Activated CD4-positive, alpha-beta memory T cell treated with anti-CD3 and anti-CD28 coated beads for 36 hours (primary cell): ENCODE measurements at regions not wholly inside any gene's neighbourhood (a gene's known extent, or its start where the extent isn't known, plus 50 kb on each side); places are given as distances from the start of the nearest gene placed in this dataset.

ENCODE experiments used
- CTCF ChIA-PET: fragments of 350-600 bp; sonication (Branson Sonifier 250); formaldehyde crosslinking; loops from one replicate; lab custom pipeline; 2021; ENCODE audit warnings: antibody characterized with exemption, inconsistent platforms; lab: Charles Lee
- POLR2A ChIA-PET: fragments of 350-600 bp; sonication (Branson Sonifier 250); formaldehyde crosslinking; loops from one replicate; lab custom pipeline; 2021; ENCODE audit warnings: antibody characterized with exemption; lab: Charles Lee
- DNase-seq: peaks from one replicate; pipeline ENCODE4 v3.0.0-alpha.2; 2020
- H3K27ac Mint-ChIP-seq: one replicate; pipeline ENCODE4 v1.8.0; 2021; ENCODE audit warnings: mixed read lengths
- H3K27me3 Mint-ChIP-seq: one replicate; pipeline ENCODE4 v1.8.0; 2021; ENCODE audit warnings: mixed read lengths
- H3K36me3 Mint-ChIP-seq: one replicate; pipeline ENCODE4 v1.8.0; 2021; ENCODE audit warnings: mixed read lengths
- H3K4me1 Mint-ChIP-seq: one replicate; pipeline ENCODE4 v1.8.0; 2021; ENCODE audit warnings: low read depth, mixed read lengths
- H3K4me3 Mint-ChIP-seq: one replicate; pipeline ENCODE4 v1.8.0; 2021; ENCODE audit warnings: mild to moderate bottlenecking, mixed read lengths
- H3K9me3 Mint-ChIP-seq: one replicate; pipeline ENCODE4 v1.8.0; 2021; ENCODE audit warnings: mixed read lengths
- intact Hi-C: fragments of 100-400 bp; cut with micrococcal nuclease; formaldehyde crosslinking; loops from one replicate; pipeline ENCODE4 v1.15.1; 2023

DNA sequence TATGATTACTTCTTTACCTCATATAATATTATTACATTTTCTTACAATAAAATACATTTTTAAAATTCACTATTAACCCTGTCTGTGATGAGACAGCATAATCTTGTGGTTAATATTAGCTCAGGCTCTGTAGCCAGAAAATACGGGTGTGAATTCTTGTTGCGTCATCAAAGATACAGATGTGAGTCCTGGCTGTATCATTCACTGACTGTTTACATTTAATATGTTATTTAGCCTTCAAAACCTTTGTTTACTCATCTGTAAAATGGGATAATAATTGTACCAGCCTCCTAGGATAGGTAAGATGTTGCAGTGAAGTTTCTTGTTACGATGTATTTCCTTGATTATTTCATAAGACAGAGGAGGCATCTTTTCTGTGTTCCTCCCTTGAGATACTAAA, 184.7 kb upstream of the PRPS1L1 start:
- no peak for DNase-seq
- Mint-ChIP-seq H3K4me1 (no peaks in the 10 kb centered on the region), H3K27ac (no peak overlapping the region), H3K36me3 (no peaks in the 10 kb centered on the region), H3K4me3 (no peak overlapping the region), H3K27me3 (peaks cover 4% of the 10 kb centered on the region), H3K9me3 (no peaks in the 10 kb centered on the region)
- POLR2A ChIA-PET, result no interaction called here
- intact Hi-C loops, result no loop called here
- CTCF ChIA-PET, result no interaction called here

DNA sequence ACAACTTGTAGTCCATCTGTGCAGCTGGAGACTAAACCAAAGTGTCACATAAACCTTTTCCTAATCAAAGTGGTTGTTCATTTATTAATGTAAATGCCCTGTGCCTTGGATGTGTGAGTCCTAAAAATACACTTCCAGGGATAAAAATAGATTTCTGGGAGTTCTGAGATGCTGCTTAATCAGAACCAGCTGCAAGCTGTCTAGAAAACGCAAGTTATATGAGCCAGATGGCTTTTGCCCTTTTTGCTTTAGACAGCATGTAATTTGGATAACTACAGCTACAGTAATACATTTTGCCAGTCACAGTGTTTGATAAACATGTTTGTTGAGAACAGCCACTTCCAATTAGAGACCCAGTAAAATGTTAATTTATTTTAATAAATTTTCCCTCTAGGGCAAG, 185.1 kb upstream of the PRPS1L1 start:
- intact Hi-C loops, result no loop called here
- no peak overlapping the region for H3K4me3 Mint-ChIP-seq
- DNase-seq, result no peak
- H3K36me3 Mint-ChIP-seq, result no peaks in the 10 kb centered on the region
- no peaks in the 10 kb centered on the region for H3K4me1 Mint-ChIP-seq
- ChIA-PET POLR2A (no interaction called here), CTCF (no interaction called here)
- H3K27me3 Mint-ChIP-seq, result peaks cover 4% of the 10 kb centered on the region
- H3K9me3 Mint-ChIP-seq, result no peaks in the 10 kb centered on the region
- H3K27ac Mint-ChIP-seq, result no peak overlapping the region

GRCh38 chr7:18213652-18214051, 186.0 kb upstream of the PRPS1L1 start:
- intact Hi-C loops, result no loop called here
- CTCF ChIA-PET, result interaction anchor here (1.7 kb wide), 1 partner anchor 444 kb away, joined by 4 read pairs; no protein-coding TSS in a partner anchor

DNA sequence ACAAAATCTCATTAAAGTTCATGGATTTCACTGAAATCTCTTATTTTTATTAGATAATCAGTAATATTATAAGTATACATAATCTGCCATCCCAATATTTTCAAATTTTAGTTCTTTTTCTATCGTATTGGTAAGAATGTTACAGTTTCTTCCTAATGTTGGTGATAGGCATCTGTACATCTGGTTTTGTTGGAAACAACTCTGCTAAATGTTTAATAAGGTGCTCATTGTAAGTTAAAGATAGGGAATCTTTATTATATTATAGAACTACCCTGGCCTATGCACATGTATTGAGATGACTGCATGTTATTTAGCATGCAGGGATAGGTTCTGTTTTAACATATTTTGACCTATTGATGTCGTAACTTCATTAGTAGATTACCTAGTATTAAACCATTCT, 188.6 kb upstream of the PRPS1L1 start:
- ChIA-PET CTCF (interaction anchor here (0.6 kb wide), 1 partner anchor 58 kb away, joined by 3 read pairs; no protein-coding TSS in a partner anchor), POLR2A (no interaction called here)
- H3K9me3 Mint-ChIP-seq, result no peaks in the 10 kb centered on the region

More at GRCh38 chr7:18213652-18214051, 186.0 kb upstream of the PRPS1L1 start:
- POLR2A ChIA-PET, result no interaction called here
- no peak for DNase-seq
- H3K27ac Mint-ChIP-seq, result no peak overlapping the region
- no peak overlapping the region for H3K4me3 Mint-ChIP-seq
- no peaks in the 10 kb centered on the region for H3K9me3 Mint-ChIP-seq
- no peaks in the 10 kb centered on the region for H3K36me3 Mint-ChIP-seq
- no peaks in the 10 kb centered on the region for H3K4me1 Mint-ChIP-seq
- peaks cover 4% of the 10 kb centered on the region for H3K27me3 Mint-ChIP-seq

DNA sequence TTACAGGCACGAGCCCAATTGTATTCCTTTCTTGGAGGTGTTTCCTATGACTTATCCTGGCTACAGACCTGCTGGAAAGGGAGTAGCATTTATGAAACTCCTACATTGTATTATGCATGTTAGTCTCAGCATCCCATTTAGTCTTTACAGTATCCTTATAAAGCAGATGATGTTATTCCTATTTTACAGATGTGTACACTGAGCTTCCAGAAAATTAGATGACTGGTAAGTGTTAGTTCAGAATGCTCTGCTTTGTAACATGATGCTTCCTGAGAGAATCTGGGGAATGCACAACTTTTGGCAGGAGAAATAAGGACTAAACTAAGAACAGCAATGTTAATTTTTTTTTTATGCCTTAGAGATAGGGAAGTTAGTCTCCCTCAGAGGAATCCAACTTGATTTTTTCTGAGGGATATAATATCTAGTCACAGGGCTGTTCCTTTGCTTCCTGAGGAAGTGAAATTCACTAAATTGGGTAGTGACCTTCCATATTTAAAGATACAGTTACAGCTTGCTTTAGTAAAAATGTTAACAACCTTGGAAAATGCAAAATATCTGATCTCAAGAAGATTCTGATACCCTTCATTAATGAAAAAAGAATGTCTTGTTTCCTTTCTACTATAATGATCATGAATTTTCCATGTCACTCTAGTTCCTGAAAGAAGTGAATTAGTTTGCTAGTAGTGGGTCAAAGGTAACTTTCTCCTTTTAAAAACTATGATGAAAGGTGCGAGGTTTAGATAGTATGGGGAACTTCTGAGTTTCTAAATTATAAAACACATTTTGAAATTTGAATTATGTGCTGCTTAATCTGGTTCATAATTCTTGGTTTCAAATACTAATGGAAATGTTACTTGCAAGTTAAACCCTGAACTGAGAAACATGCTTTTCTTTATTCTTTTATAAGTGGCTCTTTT, 194.0 kb upstream of the PRPS1L1 start:
- no peaks in the 10 kb centered on the region for H3K9me3 Mint-ChIP-seq
- H3K4me1 Mint-ChIP-seq, result no peaks in the 10 kb centered on the region
- CTCF ChIA-PET, result no interaction called here
- POLR2A ChIA-PET, result no interaction called here
- no peaks in the 10 kb centered on the region for H3K27me3 Mint-ChIP-seq
- H3K27ac Mint-ChIP-seq, result no peak overlapping the region
- no peak overlapping the region for H3K4me3 Mint-ChIP-seq
- no peaks in the 10 kb centered on the region for H3K36me3 Mint-ChIP-seq
- intact Hi-C loops, result no loop called here
- DNase-seq, result no peak

More for the DNA sequence above, 188.6 kb upstream of the PRPS1L1 start:
- Mint-ChIP-seq H3K4me3 (no peak overlapping the region), H3K4me1 (no peaks in the 10 kb centered on the region), H3K27ac (no peak overlapping the region), H3K36me3 (no peaks in the 10 kb centered on the region), H3K27me3 (peaks cover 4% of the 10 kb centered on the region)
- intact Hi-C loops, result no loop called here
- DNase-seq, result no peak

- CTCF ChIA-PET, result no interaction called here
- no peaks in the 10 kb centered on the region for H3K4me1 Mint-ChIP-seq
- POLR2A ChIA-PET, result no interaction called here
- no peak for DNase-seq
- H3K9me3 Mint-ChIP-seq, result no peaks in the 10 kb centered on the region
- H3K27me3 Mint-ChIP-seq, result peaks cover 2% of the 10 kb centered on the region
- H3K4me3 Mint-ChIP-seq, result no peak overlapping the region
- H3K36me3 Mint-ChIP-seq, result no peaks in the 10 kb centered on the region
- intact Hi-C loops, result no loop called here
- no peak overlapping the region for H3K27ac Mint-ChIP-seq
These were observed 195.0 kb upstream of the PRPS1L1 start for GRCh38 chr7:18222636-18223035.

DNA sequence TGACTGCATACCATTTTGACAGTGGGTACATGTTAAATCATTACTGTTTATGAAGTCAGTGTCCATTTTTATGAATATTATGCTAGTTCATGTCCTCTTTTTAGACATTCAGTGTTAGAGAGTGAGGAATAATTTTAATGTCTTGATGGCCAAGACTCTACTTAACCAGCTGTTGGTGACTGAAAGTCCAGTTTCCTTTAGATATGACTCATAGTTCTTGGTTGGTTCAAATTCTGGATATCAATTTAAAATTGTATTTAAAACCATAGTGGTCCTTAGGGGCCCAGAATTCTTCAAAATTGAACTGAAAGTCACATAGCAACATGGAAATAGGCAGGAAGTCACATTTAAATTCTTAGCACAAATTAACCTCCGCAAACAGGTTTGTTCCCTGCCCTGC, 196.5 kb upstream of the PRPS1L1 start:
- ChIA-PET CTCF (no interaction called here), POLR2A (no interaction called here)
- H3K4me1 Mint-ChIP-seq, result no peaks in the 10 kb centered on the region
- intact Hi-C loops, result no loop called here
- no peaks in the 10 kb centered on the region for H3K9me3 Mint-ChIP-seq
- DNase-seq, result no peak
- no peaks in the 10 kb centered on the region for H3K36me3 Mint-ChIP-seq
- H3K27me3 Mint-ChIP-seq, result peaks cover 2% of the 10 kb centered on the region
- no peak overlapping the region for H3K27ac Mint-ChIP-seq
- H3K4me3 Mint-ChIP-seq, result no peak overlapping the region

DNA sequence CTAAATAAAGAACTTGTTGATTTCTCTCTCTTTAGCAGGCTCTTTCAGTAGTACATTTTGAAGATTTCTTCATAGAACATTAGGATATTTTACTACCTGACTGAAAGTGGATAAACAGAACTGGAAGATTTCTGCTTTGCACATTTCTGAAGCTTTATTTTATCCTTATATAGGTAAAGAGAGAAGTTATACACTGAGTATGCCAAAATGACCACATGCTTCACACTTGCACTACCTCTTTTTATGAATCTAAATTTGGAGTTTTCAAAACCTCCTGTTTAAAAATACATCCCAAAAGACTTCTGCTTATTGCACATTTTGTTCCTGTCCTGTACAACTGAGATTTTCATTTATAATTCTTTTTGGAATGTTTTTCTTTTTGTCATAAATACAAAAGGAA, 197.4 kb upstream of the PRPS1L1 start:
- H3K27me3 Mint-ChIP-seq, result peaks cover 2% of the 10 kb centered on the region
- POLR2A ChIA-PET, result no interaction called here
- no peaks in the 10 kb centered on the region for H3K9me3 Mint-ChIP-seq
- H3K36me3 Mint-ChIP-seq, result no peaks in the 10 kb centered on the region
- H3K4me1 Mint-ChIP-seq, result no peaks in the 10 kb centered on the region
- CTCF ChIA-PET, result no interaction called here
- no peak overlapping the region for H3K27ac Mint-ChIP-seq
- no peak for DNase-seq
- no peak overlapping the region for H3K4me3 Mint-ChIP-seq
- intact Hi-C loops, result no loop called here

GRCh38 chr7:18226598-18226997, 199.0 kb upstream of the PRPS1L1 start:
- no peak for DNase-seq
- Mint-ChIP-seq H3K36me3 (no peaks in the 10 kb centered on the region), H3K9me3 (no peaks in the 10 kb centered on the region), H3K4me1 (no peaks in the 10 kb centered on the region), H3K27me3 (peaks cover 2% of the 10 kb centered on the region), H3K4me3 (no peak overlapping the region), H3K27ac (no peak overlapping the region)
- ChIA-PET CTCF (no interaction called here), POLR2A (no interaction called here)
- intact Hi-C loops, result no loop called here

DNA sequence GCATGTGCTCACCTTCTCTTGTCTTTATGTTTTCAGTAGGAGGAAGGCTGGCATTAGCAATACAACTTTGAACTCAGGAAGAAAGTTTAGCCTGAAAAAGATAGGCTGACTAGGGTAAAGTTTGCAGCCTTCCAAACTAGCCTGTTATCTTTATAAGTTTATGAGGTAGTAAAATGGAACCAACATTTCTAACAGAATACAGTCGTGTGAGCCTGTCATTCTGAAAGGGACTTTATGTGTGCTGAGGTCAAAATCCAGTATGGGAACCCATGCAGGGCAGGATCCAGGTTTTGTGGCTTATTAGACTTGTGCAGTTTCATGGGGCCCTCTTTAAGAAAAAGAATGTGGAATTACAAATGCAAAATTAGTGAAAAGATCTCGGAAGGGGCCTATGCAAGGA, 201.0 kb upstream of the PRPS1L1 start:
- Mint-ChIP-seq H3K4me1 (no peaks in the 10 kb centered on the region), H3K27ac (no peak overlapping the region), H3K27me3 (peaks cover 2% of the 10 kb centered on the region), H3K36me3 (no peaks in the 10 kb centered on the region), H3K4me3 (no peak overlapping the region), H3K9me3 (no peaks in the 10 kb centered on the region)
- no peak for DNase-seq
- ChIA-PET POLR2A (no interaction called here), CTCF (no interaction called here)
- intact Hi-C loops, result no loop called here

- no peaks in the 10 kb centered on the region for H3K36me3 Mint-ChIP-seq
- H3K27me3 Mint-ChIP-seq, result peaks cover 2% of the 10 kb centered on the region
- no peak for DNase-seq
- H3K4me3 Mint-ChIP-seq, result no peak overlapping the region
- no peaks in the 10 kb centered on the region for H3K4me1 Mint-ChIP-seq
- intact Hi-C loops, result no loop called here
- CTCF ChIA-PET, result no interaction called here
- no peaks in the 10 kb centered on the region for H3K9me3 Mint-ChIP-seq
- POLR2A ChIA-PET, result no interaction called here
- H3K27ac Mint-ChIP-seq, result no peak overlapping the region
These were observed 202.6 kb upstream of the PRPS1L1 start for GRCh38 chr7:18230271-18230670.

DNA sequence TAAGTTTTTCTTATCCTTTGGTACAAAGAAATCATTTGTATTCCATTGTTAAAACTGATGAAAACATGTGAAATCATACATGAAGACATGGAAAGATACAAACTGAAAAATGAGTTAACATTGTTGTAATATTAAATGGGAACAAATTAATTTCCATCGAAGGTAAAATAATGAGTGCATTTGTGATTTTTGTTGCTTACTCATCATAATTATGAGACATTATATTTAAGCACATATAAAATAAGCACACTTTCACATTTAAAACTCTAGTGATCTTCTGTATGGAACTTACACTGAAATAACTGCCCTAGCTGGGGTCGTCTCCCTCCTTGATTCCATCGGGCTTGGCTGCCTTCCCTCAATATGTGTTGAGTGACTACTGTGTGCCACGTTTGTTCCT, 204.2 kb upstream of the PRPS1L1 start:
- H3K4me3 Mint-ChIP-seq, result no peak overlapping the region
- no peaks in the 10 kb centered on the region for H3K4me1 Mint-ChIP-seq
- H3K9me3 Mint-ChIP-seq, result no peaks in the 10 kb centered on the region
- peaks cover 2% of the 10 kb centered on the region for H3K27me3 Mint-ChIP-seq
- no peak for DNase-seq
- H3K27ac Mint-ChIP-seq, result no peak overlapping the region
- H3K36me3 Mint-ChIP-seq, result no peaks in the 10 kb centered on the region
- intact Hi-C loops, result no loop called here
- ChIA-PET CTCF (no interaction called here), POLR2A (no interaction called here)

GRCh38 chr7:18234519-18234918, 206.9 kb upstream of the PRPS1L1 start:
- H3K4me3 Mint-ChIP-seq, result no peak overlapping the region
- H3K36me3 Mint-ChIP-seq, result no peaks in the 10 kb centered on the region
- ChIA-PET CTCF (interaction anchor here (0.6 kb wide), 1 partner anchor 1476 kb away, joined by 4 read pairs; no protein-coding TSS in a partner anchor), POLR2A (no interaction called here)
- DNase-seq, result no peak
- no peaks in the 10 kb centered on the region for H3K9me3 Mint-ChIP-seq
- intact Hi-C loops, result no loop called here
- H3K27ac Mint-ChIP-seq, result no peak overlapping the region
- H3K4me1 Mint-ChIP-seq, result no peaks in the 10 kb centered on the region
- no peaks in the 10 kb centered on the region for H3K27me3 Mint-ChIP-seq
